Upper lobe of left lung (tissue), 4 donors: ENCODE measurements at regions not wholly inside any gene's neighbourhood (a gene's known extent, or its start where the extent isn't known, plus 50 kb on each side); places are given as distances from the start of the nearest gene placed in this dataset.

Source experiments
- CTCF ChIP-seq, 6 experiments: fragments of 450-650 bp in 4 of 6; fragments of 200-600 bp in 2 of 6; sonication (generic) in 2 of 6; IDR thresholded peaks; one replicate each; pipeline ENCODE4 v1.5.1; 2016 to 2019; ENCODE audit warnings: antibody characterized with exemption in 6 of 6
- EP300 ChIP-seq, 4 donors: sonication (generic); formaldehyde crosslinking; IDR thresholded peaks; one replicate each; pipeline ENCODE4 v1.5.1; 2017; ENCODE audit warnings: antibody characterized with exemption in 4 of 4, control low read depth in 2 of 4
- POLR2A ChIP-seq, 4 donors: fragments of 450-650 bp; IDR thresholded peaks; one replicate each; pipeline ENCODE4 v1.5.1; 2016 to 2017; ENCODE audit warnings: antibody characterized with exemption in 4 of 4, mild to moderate bottlenecking in 2 of 4
- POLR2AphosphoS5 ChIP-seq, 2 donors: sonication (generic); formaldehyde crosslinking; IDR thresholded peaks; one replicate each; pipeline ENCODE4 v1.5.1; 2017; ENCODE audit warnings: antibody characterized with exemption in 2 of 2

GRCh38 chr7:12921751-12922345 is 234.4 kb downstream of the ARL4A start:
- TF ChIP-seq POLR2A (IDR thresholded peaks at IDR 0.05) (no peak), POLR2AphosphoS5 (IDR thresholded peaks at IDR 0.05) (no peak), CTCF (IDR thresholded peaks at IDR 0.05) (no peak), EP300 (IDR thresholded peaks at IDR 0.05) (no peak)
